ENCODE measurements at regions not wholly inside any gene's neighbourhood (a gene's known extent, or its start where the extent isn't known, plus 50 kb on each side); places are given as distances from the start of the nearest gene placed in this dataset.

DNA sequence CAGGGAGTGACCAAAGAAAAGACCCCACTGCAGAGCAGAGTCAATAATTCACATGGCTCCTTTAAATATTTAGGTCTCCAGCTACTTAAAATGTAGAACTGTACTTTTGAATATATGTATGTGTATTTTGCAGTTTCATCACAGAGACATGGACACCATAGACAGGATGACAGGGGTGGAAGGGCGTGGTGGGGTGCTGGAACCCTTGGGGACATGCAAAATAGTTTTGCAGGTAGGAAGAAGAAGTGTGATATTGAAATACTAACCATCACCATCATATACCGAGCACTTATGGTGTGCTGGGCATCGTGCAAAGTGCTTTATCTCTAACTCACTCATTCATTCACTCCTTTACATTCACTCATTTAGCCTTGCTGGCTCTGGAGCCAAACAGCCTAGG is 72.5 kb upstream of the IGSF21 start:
- no peak for TF ChIP-seq POLR2AphosphoS5 (IDR thresholded peaks at IDR 0.05; ENCODE audit: borderline replicate concordance, low read depth, low read length)
- no peak for TF ChIP-seq EZH2 (IDR thresholded peaks at IDR 0.05)
- TF ChIP-seq FOXP2 (optimal IDR thresholded peaks at IDR 0.05; ENCODE audit: control extremely low read depth, extremely low read length, insufficient read depth) = no peak
